GM21529 (cell line): ENCODE measurements at regions not wholly inside any gene's neighbourhood (a gene's known extent, or its start where the extent isn't known, plus 50 kb on each side); places are given as distances from the start of the nearest gene placed in this dataset.

Experiments
- ATAC-seq: cut with Tn5 transposase; IDR thresholded peaks from one replicate; pipeline ENCODE4 v1.9.1; 2021; ENCODE audit not compliant: unreplicated experiment

DNA sequence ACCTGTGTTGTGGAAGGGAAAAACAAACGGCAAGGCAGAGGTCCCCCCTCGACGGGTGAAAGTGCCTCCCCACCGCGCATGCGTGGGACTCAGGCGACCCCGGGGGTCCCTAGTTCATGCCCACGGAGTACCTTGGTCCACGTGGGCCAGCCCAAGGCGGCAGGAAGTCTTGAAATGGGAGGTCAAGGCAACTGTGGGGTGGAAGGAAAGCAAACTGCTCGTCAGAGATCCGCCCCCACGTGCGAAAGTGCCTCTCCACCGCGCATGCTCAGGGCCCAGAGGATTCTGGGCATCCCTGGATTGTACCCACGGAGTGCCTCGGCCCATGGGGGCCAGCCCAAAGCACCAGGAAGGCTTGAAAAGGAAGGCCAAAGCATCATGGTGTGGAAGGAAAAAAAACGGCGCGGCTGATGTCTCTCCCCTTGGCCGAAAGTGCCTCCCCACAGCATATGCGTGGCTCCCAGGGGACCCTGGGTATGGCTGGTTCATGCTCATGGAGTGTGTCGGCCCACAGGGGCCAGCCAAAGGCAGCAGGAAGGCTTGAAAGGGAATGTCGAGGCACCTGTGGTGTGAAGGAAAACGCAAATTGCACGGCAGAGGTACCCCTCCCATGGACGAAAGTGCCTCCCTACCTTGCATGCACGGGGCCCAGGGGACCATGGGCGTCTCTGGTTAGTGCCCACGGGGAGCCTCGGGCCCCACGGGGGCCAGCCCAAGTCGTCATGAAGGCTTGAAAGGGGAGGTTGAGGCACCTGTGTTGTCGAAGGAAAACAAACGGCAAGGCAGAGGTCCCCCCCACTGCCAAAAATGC lies 369.7 kb downstream of the ALG10 start:
- ATAC-seq, result no peak

DNA sequence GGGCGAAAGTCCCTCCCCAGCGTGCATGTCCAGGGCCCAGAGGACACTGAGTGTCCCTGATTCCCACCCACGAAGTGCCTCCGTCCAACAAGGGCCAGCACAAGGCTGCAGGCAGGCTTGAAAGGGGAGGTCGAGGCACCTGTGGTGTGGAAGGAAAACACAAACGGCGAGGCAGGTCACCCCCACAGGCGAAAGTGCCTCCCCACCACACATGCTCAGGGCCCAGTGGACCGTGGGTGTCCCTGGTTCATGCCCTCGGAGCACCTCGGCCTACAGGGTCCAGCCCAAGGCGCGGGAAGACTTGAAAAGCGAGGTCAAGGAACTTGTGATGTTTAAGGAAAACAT lies 370.4 kb downstream of the ALG10 start:
- no peak for ATAC-seq

DNA sequence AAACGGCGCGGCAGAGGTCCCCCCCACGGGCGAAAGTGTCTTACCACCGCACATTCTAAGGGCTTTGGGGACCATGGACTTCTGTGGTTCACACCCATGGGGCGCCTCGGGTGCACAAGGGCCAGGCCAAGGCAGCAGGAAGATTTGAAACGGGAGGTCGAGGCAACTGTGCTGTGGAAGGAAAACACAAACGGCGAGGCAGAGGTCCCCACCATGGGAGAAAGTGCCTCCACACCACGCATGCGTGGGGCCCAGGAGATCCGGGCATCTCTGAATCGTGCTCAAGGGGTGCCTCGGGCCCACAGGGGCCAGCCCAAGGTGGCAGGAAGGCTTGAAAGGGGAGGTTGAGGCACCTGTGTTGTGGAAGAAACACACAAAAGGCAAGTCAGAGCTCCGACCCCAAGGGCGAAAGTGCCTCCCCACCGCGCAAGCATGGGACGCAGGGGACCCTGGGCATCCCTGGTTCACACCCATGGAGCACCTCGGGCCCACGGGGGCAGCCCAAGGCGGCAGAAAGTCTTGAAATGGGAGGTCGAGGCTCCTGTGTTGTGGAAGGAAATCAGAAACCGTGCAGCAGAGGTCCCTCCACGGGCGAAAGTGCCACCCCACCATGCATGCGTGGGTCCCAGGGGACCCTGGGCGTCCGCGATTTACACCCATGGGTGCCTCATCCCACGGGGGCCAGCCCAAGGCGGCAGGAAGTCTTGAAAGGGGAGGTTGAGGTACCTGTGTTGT lies 371.0 kb downstream of the ALG10 start:
- ATAC-seq, result no peak

DNA sequence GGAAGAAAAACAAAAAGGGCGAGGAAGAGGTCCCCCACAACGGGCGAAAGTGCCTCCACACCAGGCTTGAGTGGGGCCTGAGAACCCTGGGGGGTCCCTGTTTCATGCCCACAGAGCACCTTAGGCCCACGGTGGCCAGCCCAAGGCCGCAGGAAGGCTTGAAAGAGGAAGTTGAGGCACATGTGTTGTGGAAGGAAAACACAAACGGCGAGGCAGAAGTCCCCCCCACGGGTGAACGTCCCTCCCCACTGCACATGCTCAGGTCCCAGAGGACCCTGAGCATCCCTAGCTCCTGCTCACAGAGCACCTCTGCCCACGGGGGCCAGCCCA lies 371.5 kb downstream of the ALG10 start:
- no peak for ATAC-seq

DNA sequence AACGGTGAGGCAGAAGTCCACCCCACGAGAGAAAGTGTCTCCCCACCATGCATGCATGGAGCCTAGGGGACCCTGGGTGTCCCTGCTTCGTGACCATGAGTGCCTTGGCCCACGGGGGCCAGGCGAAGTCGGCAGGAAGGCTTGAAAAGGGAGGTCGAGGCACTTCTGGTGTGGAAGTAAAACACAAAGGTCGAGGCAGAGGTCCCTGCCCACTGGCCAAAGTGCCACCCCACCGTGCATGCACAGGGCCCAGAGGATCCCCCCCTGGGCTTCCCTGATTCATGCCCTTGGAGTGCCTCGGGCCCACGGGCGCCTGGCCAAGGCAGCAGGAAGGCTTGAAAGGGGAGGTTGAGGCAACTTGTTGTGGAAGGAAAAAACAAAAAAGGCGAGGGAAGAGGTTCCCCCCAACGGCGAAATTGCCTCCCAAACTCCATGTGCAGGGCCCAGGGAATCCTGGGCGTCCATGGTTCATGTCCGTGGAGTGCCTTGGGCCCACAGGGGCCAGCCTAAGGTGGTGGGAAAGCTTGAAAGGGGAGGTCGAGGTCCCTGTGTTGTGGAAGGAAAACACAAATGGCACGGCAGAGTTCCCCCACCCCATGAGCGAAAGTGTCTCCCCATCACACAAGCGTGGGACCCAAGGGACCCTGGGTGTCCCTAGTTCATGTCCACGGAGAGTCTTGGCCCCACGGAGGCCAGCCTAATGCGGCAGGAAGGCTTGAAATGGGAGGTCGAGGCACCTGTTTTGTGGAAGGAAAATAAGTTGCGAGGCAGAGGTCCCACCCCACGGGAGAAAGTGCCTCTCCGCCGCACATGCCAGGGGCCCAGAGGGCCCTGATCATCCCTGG lies 372.1 kb downstream of the ALG10 start:
- no peak for ATAC-seq

DNA sequence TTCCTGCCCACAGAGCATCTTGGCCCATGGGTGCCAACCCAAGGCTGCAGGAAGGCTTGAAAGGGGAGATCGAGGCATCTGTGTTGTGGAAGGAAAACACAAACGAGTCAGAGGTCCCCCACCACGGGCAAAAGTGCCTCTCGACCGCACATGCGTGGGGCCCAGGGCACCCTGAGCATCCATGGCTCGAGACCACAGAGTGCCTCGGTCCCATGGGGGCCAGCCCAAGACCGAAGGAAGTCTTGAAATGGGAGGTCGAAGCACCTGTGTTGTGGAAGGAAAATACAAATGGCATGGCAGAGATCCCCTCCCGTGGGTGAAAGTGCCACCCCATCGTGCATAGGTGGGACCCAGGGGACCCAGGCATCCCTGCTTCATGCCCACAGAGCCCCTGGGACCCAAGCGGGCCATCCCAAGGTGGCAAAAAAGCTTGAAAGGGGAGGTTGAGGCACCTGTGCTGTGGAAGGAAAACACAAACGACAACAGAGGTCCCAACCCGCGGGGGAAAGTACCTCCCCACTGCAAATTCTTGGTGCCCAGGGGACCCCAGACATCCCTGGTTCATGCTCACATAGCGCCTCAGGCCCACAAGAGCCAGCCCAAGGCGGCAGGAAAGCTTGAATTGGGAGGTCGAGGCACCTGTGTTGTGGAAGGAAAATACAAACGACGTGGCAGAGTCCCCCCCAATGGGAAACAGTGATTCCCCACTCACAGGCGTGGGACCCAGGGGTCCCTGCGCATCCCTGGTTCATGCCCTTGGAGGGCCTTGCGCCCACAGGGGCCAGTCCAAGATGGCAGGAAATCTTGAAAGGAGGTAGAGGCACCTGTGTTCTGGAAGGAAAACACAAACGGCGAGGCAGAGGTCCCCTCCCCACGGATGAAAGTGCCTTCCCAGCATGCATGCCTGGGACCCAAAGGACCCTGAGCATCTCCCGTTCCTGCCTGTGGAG lies 373.0 kb downstream of the ALG10 start:
- ATAC-seq, result no peak

DNA sequence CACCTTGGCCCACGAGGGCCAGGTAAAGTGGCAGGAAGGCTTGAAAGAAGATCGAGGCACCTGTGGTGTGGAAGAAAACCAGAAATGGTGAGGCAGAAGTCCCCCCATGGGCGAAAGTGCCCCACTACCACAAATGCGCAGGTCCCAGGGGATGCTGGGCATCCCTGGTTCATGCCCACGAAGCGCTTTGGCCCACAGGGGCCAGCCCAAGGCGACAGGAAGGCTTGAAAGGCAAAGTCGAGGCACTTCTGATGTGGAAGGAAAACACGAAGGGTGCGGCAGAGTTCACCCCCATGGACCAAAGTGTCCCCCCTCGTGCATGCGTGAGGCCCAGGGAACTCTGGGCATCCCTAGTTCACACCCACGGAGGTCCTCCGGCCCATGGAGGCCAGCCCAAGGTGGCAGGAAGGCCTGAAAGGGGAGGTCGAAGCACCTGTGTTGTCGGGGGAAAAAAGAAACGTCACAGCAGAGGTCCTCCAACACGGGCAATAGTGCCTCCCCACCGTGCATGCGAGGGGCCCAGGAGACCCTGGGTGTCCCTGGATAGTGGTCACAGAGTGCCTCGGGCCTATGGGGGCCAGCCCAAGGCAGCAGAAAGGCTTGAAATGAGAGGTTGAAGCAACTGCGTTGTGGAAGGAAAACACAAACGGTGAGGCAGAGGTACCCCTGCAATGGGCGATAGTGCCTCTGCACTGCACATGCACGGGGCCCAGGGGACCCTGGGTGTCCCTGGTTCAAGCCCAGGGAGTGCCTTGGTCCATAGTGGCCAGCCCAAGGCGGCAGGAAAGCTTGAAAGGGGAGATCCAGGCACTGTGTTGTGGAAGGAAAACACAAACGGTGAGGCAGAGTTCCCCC lies 373.9 kb downstream of the ALG10 start:
- no peak for ATAC-seq

DNA sequence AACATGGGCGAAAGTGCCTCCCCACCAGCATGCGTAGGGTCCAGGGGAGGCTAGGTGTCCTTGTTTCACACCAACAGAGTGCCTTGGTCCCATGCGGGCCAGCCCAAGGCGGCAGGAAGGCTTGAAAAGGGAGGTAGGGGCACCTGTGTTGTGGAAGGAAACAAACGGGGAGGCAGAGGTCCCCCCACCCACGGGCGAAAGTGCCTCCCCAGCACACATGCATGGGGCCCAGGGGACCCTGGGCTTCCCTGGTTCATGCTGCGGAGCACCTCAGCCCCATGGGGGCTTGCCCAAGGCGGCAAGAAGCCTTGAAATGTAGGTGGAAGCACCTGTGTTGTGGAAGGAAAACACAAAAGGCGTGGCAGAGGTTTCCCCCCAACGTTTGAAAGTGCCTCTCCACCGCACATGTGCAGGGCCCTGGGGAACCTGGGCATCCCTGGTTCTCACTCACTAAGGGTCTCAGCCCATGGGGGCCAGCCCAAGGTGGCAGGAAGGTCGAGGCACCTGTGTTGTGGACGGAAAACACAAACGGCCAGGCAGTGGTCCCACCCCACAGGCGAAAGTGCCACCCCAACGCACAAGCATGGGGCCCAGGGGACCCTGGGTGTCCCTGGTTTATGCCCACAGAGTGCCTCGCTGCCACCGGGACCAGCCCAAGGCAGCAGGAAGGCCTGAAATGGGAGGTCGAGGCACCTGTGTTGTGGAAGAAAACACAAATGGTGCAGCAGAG lies 374.7 kb downstream of the ALG10 start:
- no peak for ATAC-seq

DNA sequence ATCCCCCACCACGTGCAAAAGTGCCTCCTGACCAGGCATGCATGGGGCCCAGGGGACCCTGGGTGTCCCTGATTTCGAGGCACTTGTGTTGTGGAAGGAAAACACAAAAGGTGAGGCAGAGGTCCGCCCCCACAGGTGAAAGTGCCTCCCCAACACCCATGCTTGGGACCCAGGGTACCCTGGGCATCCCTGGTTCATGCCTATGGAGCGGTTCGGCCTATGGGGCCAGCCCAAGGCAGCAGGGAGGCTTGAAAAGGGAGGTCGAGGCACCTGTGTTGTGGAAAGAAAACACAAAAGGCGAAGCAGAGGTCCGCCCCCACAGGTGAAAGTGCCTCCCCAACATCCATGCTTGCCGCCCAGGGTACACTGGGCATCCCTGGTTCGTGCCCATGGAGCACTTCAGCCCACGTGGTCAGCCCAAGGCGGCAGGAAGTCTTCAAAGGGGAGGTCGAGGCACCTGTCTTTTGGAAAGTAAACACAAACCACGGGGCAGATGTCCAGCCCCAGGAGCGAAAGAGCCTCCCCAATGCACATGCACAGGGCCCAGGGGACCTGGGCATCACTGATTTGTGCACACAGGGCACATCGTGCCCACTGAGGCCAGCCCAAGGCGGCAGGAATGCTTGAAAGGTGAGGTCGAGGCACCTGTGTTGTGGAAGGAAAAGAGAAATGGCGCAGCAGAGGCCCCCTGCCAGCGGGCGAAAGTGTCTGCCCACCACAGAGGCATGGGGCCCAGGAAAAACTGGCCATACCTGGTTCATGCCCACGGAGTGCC lies 375.5 kb downstream of the ALG10 start:
- no peak for ATAC-seq

DNA sequence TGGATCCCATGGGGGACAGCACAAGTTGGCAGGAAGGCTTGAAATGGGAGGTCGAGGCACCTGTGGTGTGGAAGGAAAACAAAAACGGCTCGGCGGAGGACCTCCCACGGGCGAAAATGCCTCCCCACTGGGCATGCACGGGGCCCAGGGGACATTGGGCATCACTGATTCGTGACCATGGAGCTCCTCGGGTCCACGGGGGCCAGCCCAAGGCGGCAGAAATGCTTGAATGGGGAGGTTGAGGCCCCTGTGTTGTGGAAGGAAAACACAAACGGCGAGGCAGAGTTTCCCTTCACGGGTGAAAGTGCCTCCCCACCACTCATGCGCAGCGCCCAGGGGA lies 376.0 kb downstream of the ALG10 start:
- ATAC-seq, result no peak

DNA sequence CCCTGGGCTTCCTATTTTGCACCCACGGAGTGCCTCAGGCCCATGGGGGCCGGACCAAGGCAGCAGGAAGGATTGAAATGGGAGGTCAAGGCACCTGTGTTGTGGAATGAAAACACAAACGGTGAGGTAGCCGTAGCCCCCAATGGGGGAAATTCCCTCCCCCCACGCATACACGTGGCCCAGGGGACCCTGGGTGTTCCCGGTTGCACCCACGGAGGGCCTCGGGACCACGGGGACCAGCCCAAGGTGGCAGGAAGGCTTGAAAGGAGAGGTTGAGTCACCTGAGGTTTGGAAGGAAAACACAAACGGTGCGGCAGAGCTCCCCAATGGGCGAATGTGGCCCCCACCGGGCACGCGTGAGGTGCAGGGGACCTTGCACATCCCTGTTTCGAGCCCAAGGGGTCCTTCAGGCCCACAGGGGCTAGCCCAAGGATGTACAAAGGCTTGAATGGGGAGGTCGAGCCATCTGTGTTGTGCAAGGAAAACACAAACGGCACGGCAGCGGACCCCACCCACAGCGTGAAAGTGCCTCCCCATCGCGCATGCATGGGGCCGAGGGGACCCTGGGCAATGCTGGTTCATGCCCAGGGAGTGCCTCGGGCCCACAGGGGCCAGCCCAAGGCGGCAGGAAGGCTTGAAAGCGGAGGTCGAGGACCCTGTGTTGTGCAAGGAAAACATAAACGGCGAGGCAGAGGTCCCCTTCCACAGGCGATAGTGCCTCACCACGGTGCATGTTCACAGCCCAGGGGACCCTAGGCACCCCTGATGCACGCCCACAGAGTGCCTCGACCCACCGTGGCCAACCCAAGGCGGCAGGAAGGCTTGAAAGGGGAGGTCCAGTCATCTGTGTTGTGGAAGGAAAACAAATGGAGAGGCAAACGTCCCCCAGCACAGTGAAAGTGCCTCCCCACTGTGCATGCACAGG lies 376.7 kb downstream of the ALG10 start:
- no peak for ATAC-seq

DNA sequence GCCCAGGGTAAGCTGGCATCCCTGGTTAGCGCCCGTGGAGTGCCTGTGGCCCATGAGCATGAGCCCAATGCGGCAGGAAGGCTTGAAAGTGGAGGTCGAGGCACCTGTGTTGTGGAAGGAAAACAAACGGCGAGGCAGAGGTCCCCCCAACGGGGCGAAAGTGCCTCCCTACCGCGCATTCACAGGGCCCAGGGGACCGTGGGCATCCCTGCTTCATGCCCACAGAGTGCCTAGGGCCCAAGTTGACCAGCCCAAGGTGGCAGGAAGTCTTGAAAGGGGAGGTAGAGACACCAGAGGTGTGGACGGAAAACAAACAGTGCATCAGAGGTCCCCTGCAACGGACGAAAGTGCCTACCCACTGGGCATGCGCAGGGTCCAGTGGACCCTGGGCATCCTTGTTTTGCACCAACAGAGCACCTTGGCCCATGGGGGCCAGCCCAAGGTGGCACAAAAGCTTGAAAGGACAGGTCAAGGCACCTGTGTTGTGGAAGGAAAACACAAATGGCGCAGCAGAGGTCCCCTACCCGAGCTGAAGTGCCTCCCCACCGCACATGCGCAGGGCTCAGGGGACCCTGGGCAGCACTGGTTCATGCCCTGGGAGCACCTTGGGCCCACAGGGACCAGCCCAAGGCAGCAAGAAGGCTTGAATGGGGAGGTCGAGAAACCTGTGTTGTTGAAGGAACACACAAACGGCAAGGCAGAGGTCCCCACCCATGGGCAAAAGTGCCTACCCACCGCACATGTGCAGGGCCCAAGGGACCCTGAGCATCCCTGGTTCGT lies 377.5 kb downstream of the ALG10 start:
- ATAC-seq, result no peak

DNA sequence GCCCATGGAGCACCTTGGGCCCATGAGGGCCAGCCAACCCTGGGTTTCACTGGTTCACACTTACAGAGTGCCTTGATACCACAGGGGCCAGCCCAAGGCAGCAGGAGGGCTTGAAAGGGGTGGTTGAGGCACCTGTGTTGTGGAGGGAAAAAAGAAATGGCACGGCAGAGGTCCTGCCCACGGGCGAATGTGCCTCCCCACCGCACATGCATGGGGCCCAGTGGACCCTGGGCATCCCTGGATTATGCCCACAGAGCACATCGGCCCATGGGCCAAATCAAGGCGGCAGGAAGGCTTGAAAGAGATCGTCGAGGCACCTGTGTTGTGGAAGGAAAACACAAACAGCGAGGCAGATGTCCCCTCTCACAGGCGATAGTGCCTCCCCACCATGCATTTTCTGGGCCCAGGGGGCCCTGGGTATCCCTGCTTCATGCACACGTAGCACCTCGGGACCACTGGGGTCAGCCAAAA lies 378.1 kb downstream of the ALG10 start:
- no peak for ATAC-seq

DNA sequence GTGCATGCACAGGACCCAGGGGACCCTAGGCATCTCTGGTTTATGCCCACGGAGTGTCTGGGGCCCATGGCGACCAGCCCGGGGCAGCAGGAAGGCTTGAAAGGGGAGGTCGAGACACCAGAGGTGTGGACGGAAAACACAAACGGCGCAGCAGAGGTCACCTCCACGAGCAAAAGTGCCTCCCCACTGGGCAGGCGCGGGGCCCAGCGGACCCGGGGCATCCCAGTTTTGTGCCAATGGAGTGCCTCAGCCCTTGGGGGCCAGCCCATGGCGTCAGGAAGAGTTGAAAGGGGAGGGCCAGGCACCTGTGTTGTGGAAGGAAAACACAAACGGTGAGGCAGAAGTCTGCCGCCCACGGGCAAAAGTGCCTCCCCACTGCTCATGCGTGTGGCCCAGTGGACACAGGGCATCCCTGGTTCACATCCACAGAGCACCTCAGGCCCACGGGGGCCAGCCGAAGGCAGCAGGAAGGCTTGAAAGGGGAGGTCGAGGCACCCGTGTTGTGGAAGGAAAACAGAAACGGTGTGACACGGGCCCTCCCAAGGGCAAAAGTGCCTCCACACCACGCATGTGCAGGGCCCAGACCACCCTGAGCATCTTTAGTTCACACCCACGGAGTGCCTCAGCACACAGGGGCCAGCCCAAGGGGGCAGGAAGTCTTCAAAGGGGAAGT lies 378.8 kb downstream of the ALG10 start:
- no peak for ATAC-seq

DNA sequence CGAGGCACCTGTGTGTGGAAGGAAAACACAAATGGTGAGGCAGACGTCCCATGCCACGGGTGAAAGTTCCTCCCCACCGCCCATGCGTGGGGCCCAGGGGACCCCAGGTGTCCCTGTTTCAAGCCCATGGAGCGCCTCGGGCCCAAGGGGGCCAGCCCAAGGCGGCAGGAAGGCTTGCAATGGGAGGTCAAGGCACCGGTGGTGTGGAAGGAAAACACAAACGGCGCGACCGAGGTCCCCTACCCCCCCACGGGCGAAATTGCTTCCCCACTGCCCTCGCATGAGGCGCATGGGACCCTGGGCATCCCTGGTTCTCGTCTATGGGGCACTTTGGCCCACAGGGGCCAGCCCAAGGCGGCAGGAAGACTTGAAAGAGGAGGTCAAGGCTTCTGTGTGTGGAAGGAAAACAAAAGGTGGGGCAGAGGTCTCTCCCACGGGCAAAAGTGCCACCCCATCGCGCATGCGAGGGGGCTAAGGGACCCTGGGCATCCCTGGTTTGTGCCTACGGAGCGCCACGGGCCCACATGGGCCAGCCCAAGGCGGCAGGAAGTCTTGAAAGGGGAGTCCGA lies 379.4 kb downstream of the ALG10 start:
- ATAC-seq, result no peak
